Breast epithelium (tissue), 3 donors: ENCODE measurements at regions not wholly inside any gene's neighbourhood (a gene's known extent, or its start where the extent isn't known, plus 50 kb on each side); places are given as distances from the start of the nearest gene placed in this dataset.

Experiments
- POLR2A ChIP-seq: fragments of 450-650 bp; IDR thresholded peaks from one replicate; pipeline ENCODE4 v1.6.1; 2016; ENCODE audit warnings: antibody characterized with exemption, mild to moderate bottlenecking, moderate library complexity
- POLR2AphosphoS5 ChIP-seq, 3 donors: sonication (generic); formaldehyde crosslinking; IDR thresholded peaks; one replicate each; pipeline ENCODE4 v1.6.1; 2017; ENCODE audit warnings: antibody characterized with exemption in 3 of 3
- TF ChIP-seq, protein P1 (sequence below), 3 donors: fragments of 450-650 bp; IDR thresholded peaks; one replicate each; pipeline ENCODE4 v1.5.1; 2016 to 2017; ENCODE audit warnings: antibody characterized with exemption in 3 of 3, mild to moderate bottlenecking in 3 of 3, moderate library complexity in 3 of 3

DNA sequence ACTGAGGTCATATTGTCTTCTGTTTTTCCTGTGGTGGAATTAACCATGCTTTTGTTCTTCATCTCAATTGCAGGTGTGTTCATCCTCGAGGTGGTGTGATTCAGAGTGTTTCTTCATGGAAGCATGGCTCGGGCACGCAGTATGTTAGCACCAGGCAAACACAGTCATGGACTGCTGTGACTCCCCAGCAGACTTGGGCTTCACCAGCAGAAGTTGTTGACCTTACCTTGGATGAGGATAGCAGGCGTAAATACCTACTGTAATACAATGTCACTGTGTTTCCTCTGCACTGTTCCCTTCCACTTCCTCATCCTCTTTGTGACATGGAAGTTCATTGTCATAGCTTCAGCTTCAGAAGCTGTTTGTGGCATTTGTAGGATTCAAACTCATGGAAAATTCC is 158.7 kb downstream of the HAUS1 start:
- TF ChIP-seq, protein P1, sequence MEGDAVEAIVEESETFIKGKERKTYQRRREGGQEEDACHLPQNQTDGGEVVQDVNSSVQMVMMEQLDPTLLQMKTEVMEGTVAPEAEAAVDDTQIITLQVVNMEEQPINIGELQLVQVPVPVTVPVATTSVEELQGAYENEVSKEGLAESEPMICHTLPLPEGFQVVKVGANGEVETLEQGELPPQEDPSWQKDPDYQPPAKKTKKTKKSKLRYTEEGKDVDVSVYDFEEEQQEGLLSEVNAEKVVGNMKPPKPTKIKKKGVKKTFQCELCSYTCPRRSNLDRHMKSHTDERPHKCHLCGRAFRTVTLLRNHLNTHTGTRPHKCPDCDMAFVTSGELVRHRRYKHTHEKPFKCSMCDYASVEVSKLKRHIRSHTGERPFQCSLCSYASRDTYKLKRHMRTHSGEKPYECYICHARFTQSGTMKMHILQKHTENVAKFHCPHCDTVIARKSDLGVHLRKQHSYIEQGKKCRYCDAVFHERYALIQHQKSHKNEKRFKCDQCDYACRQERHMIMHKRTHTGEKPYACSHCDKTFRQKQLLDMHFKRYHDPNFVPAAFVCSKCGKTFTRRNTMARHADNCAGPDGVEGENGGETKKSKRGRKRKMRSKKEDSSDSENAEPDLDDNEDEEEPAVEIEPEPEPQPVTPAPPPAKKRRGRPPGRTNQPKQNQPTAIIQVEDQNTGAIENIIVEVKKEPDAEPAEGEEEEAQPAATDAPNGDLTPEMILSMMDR (IDR thresholded peaks at IDR 0.05), result no peak
- TF ChIP-seq POLR2AphosphoS5 (IDR thresholded peaks at IDR 0.05) (no peak), POLR2A (no peak)
